ENCODE measurements at regions not wholly inside any gene's neighbourhood (a gene's known extent, or its start where the extent isn't known, plus 50 kb on each side); places are given as distances from the start of the nearest gene placed in this dataset.

- TF ChIP-seq POLR2AphosphoS5 (IDR thresholded peaks at IDR 0.05; ENCODE audit: low read depth, low read length), result no peak
- TF ChIP-seq CTCF (IDR thresholded peaks at IDR 0.05; ENCODE audit: control extremely low read depth in 1 of 3, insufficient read depth in 1 of 3, low read depth in 1 of 3, low read length in 3 of 3), result no peak
- TF ChIP-seq RAD21 (IDR thresholded peaks at IDR 0.05 in 1 of 2, conservative IDR thresholded peaks at IDR 0.05 in 1 of 2; ENCODE audit: low read depth in 2 of 2, low read length in 2 of 2), result no peak
- TF ChIP-seq CREB1 (IDR thresholded peaks at IDR 0.05), result no peak
- TF ChIP-seq JUN (IDR thresholded peaks at IDR 0.05; ENCODE audit: low read depth, low read length), result no peak
- no peak for TF ChIP-seq EZH2 (IDR thresholded peaks at IDR 0.05; ENCODE audit: low read depth, low read length, severe bottlenecking)
- TF ChIP-seq ZNF274 (IDR thresholded peaks at IDR 0.05; ENCODE audit: borderline replicate concordance, extremely low read depth, low read length), result no peak
- no peak for TF ChIP-seq EP300 (IDR thresholded peaks at IDR 0.05; ENCODE audit: borderline replicate concordance in 1 of 2, low read depth in 2 of 2, low read length in 2 of 2)
- TF ChIP-seq TCF12 (IDR thresholded peaks at IDR 0.05; ENCODE audit: low read depth, low read length), result no peak
- no peak for TF ChIP-seq CBX8 (IDR thresholded peaks at IDR 0.05; ENCODE audit: borderline replicate concordance, low read depth, low read length)
- no peak for TF ChIP-seq CEBPB (IDR thresholded peaks at IDR 0.05; ENCODE audit: low read depth, low read length)
- TF ChIP-seq KDM5A (IDR thresholded peaks at IDR 0.05; ENCODE audit: low read length), result no peak
Observed at GRCh38 chr9:87167582-87167981, 220.3 kb upstream of the GAS1 start.
